ENCODE measurements at regions not wholly inside any gene's neighbourhood (a gene's known extent, or its start where the extent isn't known, plus 50 kb on each side); places are given as distances from the start of the nearest gene placed in this dataset.

DNA sequence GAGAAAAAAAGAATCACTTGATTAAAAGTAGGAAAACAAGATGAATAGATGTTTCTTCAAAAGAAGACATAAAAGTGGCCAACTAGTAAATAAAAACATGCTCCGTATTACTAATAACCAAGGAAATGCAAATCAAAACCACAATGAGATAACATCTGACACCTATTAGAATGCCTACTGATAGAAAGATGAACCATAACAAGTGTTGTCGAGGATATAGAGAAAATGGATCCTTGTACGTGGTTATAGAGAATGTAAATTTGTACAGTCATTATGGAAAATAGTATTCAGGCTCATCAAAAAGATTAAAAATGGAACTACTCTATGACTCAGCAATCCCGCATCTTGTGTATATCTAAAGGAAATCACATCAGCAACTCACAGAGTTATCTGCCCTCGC, 415.8 kb upstream of the SLITRK5 start:
- dilution Hi-C loops (cut with MboI; ENCODE audit: extremely low pct_ligation_motif_present, low sequenced_read_pairs): no loop called here

More for the DNA sequence above, 415.8 kb upstream of the SLITRK5 start:
- no peak overlapping the region for H2AFZ ChIP-seq (ENCODE audit: low read depth, low read length)
- no peaks in the 10 kb centered on the region for H3K9me1 ChIP-seq (replicated peaks; ENCODE audit: control insufficient read depth, extremely low read depth, insufficient read depth, low read length)
- TF ChIP-seq, protein P1, sequence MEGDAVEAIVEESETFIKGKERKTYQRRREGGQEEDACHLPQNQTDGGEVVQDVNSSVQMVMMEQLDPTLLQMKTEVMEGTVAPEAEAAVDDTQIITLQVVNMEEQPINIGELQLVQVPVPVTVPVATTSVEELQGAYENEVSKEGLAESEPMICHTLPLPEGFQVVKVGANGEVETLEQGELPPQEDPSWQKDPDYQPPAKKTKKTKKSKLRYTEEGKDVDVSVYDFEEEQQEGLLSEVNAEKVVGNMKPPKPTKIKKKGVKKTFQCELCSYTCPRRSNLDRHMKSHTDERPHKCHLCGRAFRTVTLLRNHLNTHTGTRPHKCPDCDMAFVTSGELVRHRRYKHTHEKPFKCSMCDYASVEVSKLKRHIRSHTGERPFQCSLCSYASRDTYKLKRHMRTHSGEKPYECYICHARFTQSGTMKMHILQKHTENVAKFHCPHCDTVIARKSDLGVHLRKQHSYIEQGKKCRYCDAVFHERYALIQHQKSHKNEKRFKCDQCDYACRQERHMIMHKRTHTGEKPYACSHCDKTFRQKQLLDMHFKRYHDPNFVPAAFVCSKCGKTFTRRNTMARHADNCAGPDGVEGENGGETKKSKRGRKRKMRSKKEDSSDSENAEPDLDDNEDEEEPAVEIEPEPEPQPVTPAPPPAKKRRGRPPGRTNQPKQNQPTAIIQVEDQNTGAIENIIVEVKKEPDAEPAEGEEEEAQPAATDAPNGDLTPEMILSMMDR (IDR thresholded peaks at IDR 0.05; ENCODE audit: extremely low read depth in 1 of 2, insufficient read depth in 1 of 2, low read depth in 1 of 2, low read length in 2 of 2): no peak
- TF ChIP-seq POLR2A (IDR thresholded peaks at IDR 0.05; ENCODE audit: low read depth, low read length) (no peak), JUN (IDR thresholded peaks at IDR 0.05; ENCODE audit: borderline replicate concordance, insufficient read depth, insufficient read length, low read depth) (no peak), EZH2 (IDR thresholded peaks at IDR 0.05; ENCODE audit: borderline replicate concordance, low read depth, low read length, severe bottlenecking) (no peak), MYC (IDR thresholded peaks at IDR 0.05; ENCODE audit: low read depth, low read length) (no peak), FOS (IDR thresholded peaks at IDR 0.05; ENCODE audit: borderline replicate concordance, insufficient read depth, low read length) (no peak), GATA2 (IDR thresholded peaks at IDR 0.05; ENCODE audit: insufficient read depth, insufficient read length, low read depth, low read length) (no peak), POLR2AphosphoS5 (IDR thresholded peaks at IDR 0.05; ENCODE audit: insufficient read depth, low read depth, low read length) (no peak)
- TF ChIP-seq, protein P2, sequence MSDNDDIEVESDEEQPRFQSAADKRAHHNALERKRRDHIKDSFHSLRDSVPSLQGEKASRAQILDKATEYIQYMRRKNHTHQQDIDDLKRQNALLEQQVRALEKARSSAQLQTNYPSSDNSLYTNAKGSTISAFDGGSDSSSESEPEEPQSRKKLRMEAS (IDR thresholded peaks at IDR 0.05; ENCODE audit: insufficient read depth, insufficient read length): no peak
- no peaks in the 10 kb centered on the region for H3K79me2 ChIP-seq (ENCODE audit: control insufficient read depth, insufficient read depth, low read length)
- H3K9ac ChIP-seq (replicated peaks; ENCODE audit: extremely low read depth, insufficient read depth, low read length): no peak overlapping the region
- DNase-seq (ENCODE audit: low read depth, low spot score) (no peak), FAIRE-seq (no peak)
- no peaks in the 10 kb centered on the region for H3K27me3 ChIP-seq (ENCODE audit: control insufficient read depth in 2 of 2, insufficient read depth in 2 of 2, low read length in 2 of 2)
- no peaks in the 10 kb centered on the region for H3K36me3 ChIP-seq (ENCODE audit: control insufficient read depth in 2 of 2, extremely low read depth in 1 of 2, insufficient read depth in 2 of 2, low read length in 2 of 2)
- no peaks in the 10 kb centered on the region for H4K20me1 ChIP-seq (replicated peaks; ENCODE audit: control insufficient read depth, extremely low read depth, insufficient read depth, low read length)
- CTCF ChIA-PET: no interaction called here
- H3K4me2 ChIP-seq (ENCODE audit: insufficient read depth, low read length): no peak overlapping the region
- H3K4me1 ChIP-seq (ENCODE audit: control insufficient read depth, extremely low read depth, insufficient read depth, low read length): no peaks in the 10 kb centered on the region
- intact Hi-C loops (cut with micrococcal nuclease): no loop called here
- BruUV-seq (replicated peaks): no TSS peak
- no peaks in the 10 kb centered on the region for H3K9me3 ChIP-seq (replicated peaks; ENCODE audit: control insufficient read depth, insufficient read depth, low read length)
- H3K27ac ChIP-seq (ENCODE audit: insufficient read depth, low read depth, low read length): no peak overlapping the region
- POLR2A ChIA-PET: no interaction called here
- no peak overlapping the region for H3K4me3 ChIP-seq (replicated peaks in 1 of 3; ENCODE audit: insufficient read depth in 1 of 3, low read depth in 1 of 3, low read length in 3 of 3)
